HG02870 (cell line): ENCODE measurements at regions not wholly inside any gene's neighbourhood (a gene's known extent, or its start where the extent isn't known, plus 50 kb on each side); places are given as distances from the start of the nearest gene placed in this dataset.
"Not testable (repeated sequence)": the region's sequence is repeated elsewhere in the genome, so short reads cannot be mapped to it uniquely, and the experiment has no call there.

Source experiments
- ATAC-seq: cut with Tn5 transposase; IDR thresholded peaks from one replicate; pipeline ENCODE4 v1.9.1; 2021; ENCODE audit warnings: mild to moderate bottlenecking, moderate library complexity; ENCODE audit not compliant: unreplicated experiment

- no peak for ATAC-seq
Measured at GRCh38 chr9:34907044-34907443, 51.0 kb upstream of the PHF24 start.

DNA sequence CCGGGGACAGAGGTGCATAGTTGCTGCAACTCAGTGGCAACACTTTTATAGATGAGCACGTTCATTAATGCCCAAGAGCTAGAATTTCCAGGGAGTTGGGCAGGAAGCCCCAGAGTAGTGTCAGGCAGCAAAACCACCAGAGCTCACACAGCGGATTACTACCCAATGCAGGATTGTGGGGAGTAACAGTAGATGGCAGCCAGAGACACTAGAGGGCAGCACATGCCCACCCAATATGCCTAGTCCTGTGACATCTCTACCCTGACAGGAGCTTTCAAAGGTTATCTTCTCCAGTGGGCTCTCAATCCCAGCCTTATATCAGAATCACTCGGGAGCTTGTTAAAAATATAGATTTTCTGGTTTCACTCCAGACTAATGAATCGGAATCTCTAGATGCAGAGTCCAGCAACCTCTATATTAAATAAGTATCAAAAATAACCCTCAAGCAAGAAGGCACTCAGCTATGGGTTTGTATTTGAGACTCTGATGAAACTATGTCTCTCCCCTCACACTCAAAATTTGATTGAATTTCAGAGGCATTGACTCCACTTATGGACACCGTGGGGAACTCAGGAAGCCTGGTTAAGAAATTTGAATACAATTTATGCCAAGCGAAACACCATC lies 58.4 kb upstream of the PHF24 start:
- ATAC-seq = peak; percentile 85

DNA sequence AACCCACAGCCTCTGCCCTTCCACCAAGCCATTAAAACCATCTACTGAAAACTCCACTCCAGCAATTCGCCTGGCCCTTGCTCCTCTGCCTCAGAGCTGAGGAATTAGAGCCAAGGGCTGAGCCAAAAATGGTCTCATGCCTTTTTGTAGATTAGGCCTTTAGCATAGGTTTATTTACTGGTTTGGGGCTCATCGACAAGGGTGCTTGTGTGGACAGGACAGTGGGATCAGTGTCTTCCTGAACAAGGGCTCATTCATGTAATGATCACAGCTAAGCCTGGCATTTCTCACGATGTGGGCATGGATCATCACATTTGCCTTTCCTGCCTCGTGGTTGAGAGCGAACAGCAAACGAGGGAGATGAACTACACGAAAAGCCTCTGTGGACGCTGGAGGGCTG lies 59.2 kb upstream of the PHF24 start:
- ATAC-seq = no peak

- ATAC-seq = no peak
Measured at GRCh38 chr9:34896112-34896511, 62.0 kb upstream of the PHF24 start.

DNA sequence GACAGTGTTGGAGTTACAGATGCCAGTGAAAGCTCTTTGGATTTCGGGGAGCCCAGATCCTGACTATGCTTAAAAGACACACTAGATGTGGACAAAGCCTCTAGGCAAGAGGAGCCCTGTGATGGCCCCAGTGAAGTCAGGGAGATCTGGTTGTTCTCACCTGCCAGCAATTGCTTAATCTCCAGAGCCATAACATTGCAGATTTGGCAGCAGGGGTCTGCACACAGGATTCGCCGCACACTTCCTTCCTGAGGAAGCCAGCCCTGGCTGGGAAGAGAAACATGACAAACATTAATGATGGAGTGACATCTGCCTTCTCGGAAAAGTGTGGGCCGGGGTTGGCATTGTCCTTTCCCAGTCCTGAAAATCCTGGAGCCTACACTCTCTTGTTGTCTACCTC lies 65.2 kb upstream of the PHF24 start:
- no peak for ATAC-seq

DNA sequence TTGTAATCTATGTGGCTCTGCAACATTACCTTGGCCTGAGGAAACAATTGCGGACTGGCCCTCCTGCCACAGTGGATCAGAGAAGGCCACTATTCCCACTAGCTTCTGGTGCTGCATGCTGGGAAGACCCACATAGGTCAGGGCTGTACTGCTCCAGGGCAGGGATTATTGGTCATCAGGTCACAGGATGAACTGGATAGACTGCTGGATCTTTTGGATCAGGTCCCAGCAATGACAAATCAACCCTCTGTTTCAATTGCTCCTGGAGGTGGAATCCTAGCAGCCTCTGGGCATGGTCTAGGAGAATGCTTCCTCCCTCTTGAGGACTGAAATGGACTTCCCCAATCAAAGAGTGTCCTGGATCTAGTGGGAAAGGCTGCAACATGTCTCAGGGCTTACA lies 66.7 kb upstream of the PHF24 start:
- no peak for ATAC-seq

- ATAC-seq = no peak
Measured at GRCh38 chr9:34887841-34888240, 70.2 kb upstream of the PHF24 start.

DNA sequence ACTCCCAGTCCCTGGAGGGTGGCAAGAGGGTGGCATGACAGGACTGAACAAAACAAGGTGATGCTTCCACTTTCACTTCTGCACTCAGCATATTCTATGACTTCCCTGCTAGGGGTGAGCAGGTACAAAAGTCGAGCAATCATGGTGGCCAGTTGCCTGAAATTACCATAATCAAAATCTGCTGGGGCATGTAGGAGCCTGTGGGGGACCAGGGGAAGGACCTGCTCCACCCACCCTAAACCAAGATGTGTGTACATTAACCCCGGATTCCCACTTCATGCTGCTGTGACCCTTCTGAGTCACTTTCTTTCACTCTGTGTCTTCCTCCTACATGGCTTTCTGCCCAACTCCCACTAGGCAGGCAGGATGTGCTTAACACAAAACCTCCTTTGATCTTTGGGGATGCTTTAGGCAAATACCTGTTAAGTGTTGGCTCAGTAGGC lies 73.3 kb upstream of the PHF24 start:
- ATAC-seq = no peak

DNA sequence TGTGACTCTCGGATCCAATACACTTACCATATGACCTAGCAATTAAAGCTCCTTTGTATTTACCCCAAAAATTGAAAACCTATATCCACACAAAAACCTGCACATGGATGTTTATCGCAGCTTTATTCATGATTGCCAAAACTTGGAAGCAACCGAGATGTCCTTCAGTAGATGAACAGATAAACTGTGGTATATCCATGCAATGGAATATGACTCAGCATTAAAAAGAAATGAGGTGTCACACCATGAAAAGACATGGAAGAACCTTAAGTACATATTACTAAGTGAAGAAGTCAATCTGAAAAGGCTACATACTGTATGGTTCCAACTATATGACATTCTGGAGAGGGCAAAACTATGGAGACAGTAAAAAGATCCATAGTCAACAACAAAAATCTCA lies 82.0 kb upstream of the PHF24 start:
- ATAC-seq = no peak

GRCh38 chr9:34869390-34869789 lies 88.7 kb upstream of the PHF24 start:
- no peak for ATAC-seq

DNA sequence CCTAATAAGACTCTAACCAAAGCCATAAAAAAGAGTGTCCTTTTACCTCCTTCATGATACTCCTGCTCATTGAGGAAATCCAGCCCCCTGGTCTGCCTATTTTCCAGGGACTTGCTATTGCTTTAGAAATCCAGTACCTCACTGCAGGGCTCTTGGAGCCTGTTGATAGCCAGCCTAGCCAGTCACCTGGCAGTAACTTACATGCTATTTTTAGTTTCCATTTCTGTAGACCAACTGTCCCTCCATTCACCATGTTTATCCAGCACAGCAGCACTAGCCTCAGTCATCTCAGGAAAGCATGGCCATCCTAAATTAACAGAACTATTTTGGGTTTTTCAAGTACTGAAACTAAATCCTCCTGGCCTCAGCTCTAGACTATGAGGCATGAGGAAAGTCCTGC lies 91.5 kb upstream of the PHF24 start:
- ATAC-seq = no peak

DNA sequence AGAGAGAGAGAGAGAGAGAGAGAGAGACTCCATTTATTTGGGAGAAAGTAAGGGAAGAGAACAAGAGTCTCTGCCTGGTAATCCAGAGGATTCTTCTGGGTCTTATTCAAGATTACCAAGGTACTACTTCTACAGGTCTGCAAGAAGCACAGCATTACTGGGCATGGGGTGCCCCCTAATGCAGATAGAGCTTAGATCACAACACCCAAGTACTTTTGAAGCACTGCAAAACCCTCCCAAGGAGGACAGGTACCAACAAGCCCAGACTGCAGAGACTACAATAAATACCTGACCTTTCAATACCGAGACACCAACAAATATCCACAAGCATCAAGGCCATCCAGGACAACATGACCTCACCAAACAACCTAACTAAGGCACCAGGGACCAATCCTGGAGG lies 94.7 kb upstream of the PHF24 start:
- no peak for ATAC-seq

GRCh38 chr9:34862836-34863235 lies 95.2 kb upstream of the PHF24 start:
- ATAC-seq = no peak

- ATAC-seq = no peak
Measured at GRCh38 chr9:34862043-34862442, 96.0 kb upstream of the PHF24 start.

DNA sequence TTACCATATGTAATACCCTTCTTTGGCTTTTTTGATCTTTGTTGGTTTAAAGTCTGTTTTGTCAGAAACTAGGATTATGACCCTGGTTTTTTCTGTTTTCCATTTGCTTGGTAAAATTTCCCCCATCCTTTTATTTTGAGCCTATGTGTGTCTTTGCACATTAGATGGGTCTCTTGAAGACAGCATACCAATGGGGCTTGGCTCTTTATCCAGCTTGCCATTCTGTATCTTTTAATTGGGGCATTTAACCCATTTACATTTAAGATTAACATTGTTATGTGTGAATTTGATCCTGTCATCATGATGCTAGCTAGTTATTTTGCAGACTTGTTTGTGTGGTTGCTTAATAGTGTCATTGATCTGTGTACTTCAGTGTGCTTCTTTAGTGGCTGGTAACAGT lies 103.1 kb upstream of the PHF24 start:
- not testable (repeated sequence) for ATAC-seq

DNA sequence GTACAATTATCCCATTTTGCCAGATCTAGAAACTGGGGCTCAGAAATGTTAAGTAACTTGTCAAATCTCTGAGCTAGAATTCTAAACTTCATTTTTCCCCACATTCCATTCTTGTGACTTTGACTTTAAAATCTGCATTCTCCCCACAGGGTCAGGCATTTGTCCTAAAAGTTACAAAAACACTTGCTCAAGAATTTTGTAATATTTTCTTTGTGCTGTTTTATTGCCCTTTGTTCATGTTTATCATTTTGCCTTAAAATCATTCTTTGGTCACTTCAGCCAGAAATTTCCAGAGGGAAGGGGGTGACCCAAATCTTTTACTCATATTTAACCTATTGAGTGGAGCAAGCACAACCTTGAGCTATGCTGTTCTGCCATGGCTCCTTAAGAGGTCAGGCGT lies 120.1 kb upstream of the CCL21 start:
- no peak for ATAC-seq

GRCh38 chr9:34826999-34827538 lies 117.1 kb upstream of the CCL21 start:
- no peak for ATAC-seq

GRCh38 chr9:34825775-34826174 lies 115.8 kb upstream of the CCL21 start:
- ATAC-seq = no peak

- no peak for ATAC-seq
Measured at GRCh38 chr9:34823778-34824177, 113.8 kb upstream of the CCL21 start.

GRCh38 chr9:34810187-34810524 lies 100.2 kb upstream of the CCL21 start:
- no peak for ATAC-seq

- no peak for ATAC-seq
Measured at GRCh38 chr9:34809504-34810186, 99.7 kb upstream of the CCL21 start.

DNA sequence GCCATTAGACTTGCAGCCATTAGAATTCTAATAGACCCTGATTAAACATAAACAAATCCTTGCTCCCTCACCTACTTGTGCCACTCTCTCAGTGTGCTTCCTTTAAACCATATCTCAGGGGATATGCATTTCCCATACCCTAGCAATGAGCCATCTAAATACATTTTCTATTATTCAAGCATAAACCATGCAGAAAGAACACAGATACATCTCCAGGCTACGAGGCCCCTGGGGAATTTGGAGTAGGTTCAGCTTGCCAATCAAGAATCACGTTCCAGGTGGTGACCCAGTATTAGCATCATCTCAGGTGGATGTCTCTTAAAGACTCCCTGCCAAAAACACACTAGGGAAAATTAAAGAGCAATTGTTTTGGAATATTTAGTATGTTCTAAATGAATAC lies 93.0 kb upstream of the CCL21 start:
- ATAC-seq = no peak

GRCh38 chr9:34797367-34797766 lies 87.4 kb upstream of the CCL21 start:
- ATAC-seq = no peak
